H1 (cell line): ENCODE measurements at regions not wholly inside any gene's neighbourhood (a gene's known extent, or its start where the extent isn't known, plus 50 kb on each side); places are given as distances from the start of the nearest gene placed in this dataset.

Experiments
- CTCF ChIA-PET: fragments of 300-600 bp; sonication (Branson Sonifier 250); formaldehyde crosslinking; loops from one replicate; lab custom pipeline; 2021; ENCODE audit not compliant: partially characterized antibody; lab: Charles Lee
- POLR2A ChIA-PET: fragments of 300-600 bp; sonication (Branson Sonifier 250); formaldehyde crosslinking; loops from one replicate; lab custom pipeline; 2021; ENCODE audit warnings: inconsistent platforms; ENCODE audit not compliant: partially characterized antibody; lab: Charles Lee
- DNase-seq, 2 experiments: peaks; one replicate each; pipeline versions ENCODE4 v3.0.0 to v3.0.0-alpha.2; 2010 to 2022; ENCODE audit warnings: low spot score in 2 of 2, low read depth in 1 of 2, mixed read lengths in 1 of 2
- FAIRE-seq: peaks from 2 replicates; lab custom pipeline; 2011; peaks lifted over from hg19 to GRCh38; lab: Jason Lieb, UNC
- H2AFZ ChIP-seq: 2 replicates; pipeline ENCODE4 v1.8.1; 2012; ENCODE audit warnings: low read length, inconsistent platforms
- H2AK5ac ChIP-seq: 2 replicates; pipeline ENCODE4 v1.6.1; 2013; ENCODE audit warnings: low read depth, low read length
- H2BK120ac ChIP-seq: replicated peaks from 2 replicates; pipeline ENCODE3; 2013; ENCODE audit warnings: low read depth, low read length, inconsistent platforms
- H2BK12ac ChIP-seq: 2 replicates; pipeline ENCODE4 v1.6.1; 2013; ENCODE audit warnings: low read depth, low read length
- H2BK15ac ChIP-seq: 2 replicates; pipeline ENCODE4 v1.6.1; 2013; ENCODE audit warnings: low read length
- H2BK20ac ChIP-seq: 2 replicates; pipeline ENCODE4 v1.6.1; 2013; ENCODE audit warnings: low read length
- H2BK5ac ChIP-seq: 2 replicates; pipeline ENCODE4 v1.6.1; 2013; ENCODE audit warnings: low read depth, low read length
- H3K14ac ChIP-seq: 2 replicates; pipeline ENCODE4 v1.6.1; 2013; ENCODE audit warnings: inconsistent platforms; ENCODE audit not compliant: insufficient read length
- H3K18ac ChIP-seq: 2 replicates; pipeline ENCODE4 v1.6.1; 2013; ENCODE audit warnings: low read length; ENCODE audit errors: extremely low read depth
- H3K23ac ChIP-seq: 2 replicates; pipeline ENCODE4 v1.6.1; 2013; ENCODE audit warnings: inconsistent platforms; ENCODE audit not compliant: insufficient read length
- H3K23me2 ChIP-seq: 2 replicates; pipeline ENCODE4 v1.6.1; 2013; ENCODE audit warnings: low read depth, low read length
- H3K27ac ChIP-seq: 2 replicates; pipeline ENCODE4 v1.6.1; 2011; ENCODE audit warnings: low read depth, low read length, inconsistent platforms
- H3K27me3 ChIP-seq, 4 experiments: replicated peaks in 1 of 4; 1 replicate in 1 of 4; 2 replicates in 3 of 4; pipeline versions ENCODE4 v1.6.1 to v1.8.1; 2011 to 2013; ENCODE audit warnings: low read length in 3 of 4, mild to moderate bottlenecking in 3 of 4, inconsistent platforms in 2 of 4, mixed read lengths in 2 of 4, moderate library complexity in 1 of 4; ENCODE audit not compliant: control insufficient read depth in 3 of 4, insufficient read depth in 3 of 4; ENCODE audit errors: extremely low read depth in 1 of 4
- H3K36me3 ChIP-seq, 4 experiments: 2 replicates each; pipeline versions ENCODE4 v1.6.1 to v1.8.1; 2011 to 2013; ENCODE audit warnings: mild to moderate bottlenecking in 4 of 4, low read length in 3 of 4, moderate library complexity in 2 of 4, control low read depth in 1 of 4, inconsistent platforms in 1 of 4; ENCODE audit not compliant: insufficient read depth in 4 of 4, control insufficient read depth in 2 of 4
- H3K4ac ChIP-seq: replicated peaks from 2 replicates; pipeline ENCODE3; 2013; ENCODE audit warnings: low read length, low read depth, mixed read lengths, inconsistent platforms; ENCODE audit not compliant: insufficient read length
- H3K4me1 ChIP-seq, 4 experiments: replicated peaks in 1 of 4; 1 replicate in 1 of 4; 2 replicates in 3 of 4; pipeline versions ENCODE4 v1.6.1 to v1.8.1; 2011 to 2013; ENCODE audit warnings: low read length in 3 of 4, inconsistent platforms in 2 of 4, mixed read lengths in 1 of 4; ENCODE audit not compliant: insufficient read depth in 4 of 4, control insufficient read depth in 3 of 4
- H3K4me2 ChIP-seq, 2 experiments: 2 replicates each; pipeline versions ENCODE4 v1.6.1 to v1.8.1; 2011 to 2013; ENCODE audit warnings: low read depth in 2 of 2, low read length in 2 of 2, control low read depth in 1 of 2, inconsistent platforms in 1 of 2, mild to moderate bottlenecking in 1 of 2; ENCODE audit not compliant: insufficient read depth in 1 of 2
- H3K4me3 ChIP-seq, 4 experiments: fragments of 200-600, 300-600 bp in 1 of 4; sonication (generic), shearing (Covaris generic), sonication (Bioruptor Twin) in 1 of 4; 2 replicates each; pipeline versions ENCODE4 v1.5.1 to v1.8.1; 2011 to 2016; ENCODE audit warnings: low read length in 4 of 4, low read depth in 3 of 4, control low read depth in 2 of 4, inconsistent platforms in 2 of 4, mild to moderate bottlenecking in 2 of 4, mixed read lengths in 1 of 4, moderate library complexity in 1 of 4; ENCODE audit not compliant: insufficient read depth in 2 of 4; ENCODE audit errors: extremely low read depth in 1 of 4
- H3K56ac ChIP-seq: replicated peaks from 2 replicates; pipeline ENCODE3; 2013; ENCODE audit warnings: low read depth, mild to moderate bottlenecking, mixed read lengths, low read length, inconsistent platforms; ENCODE audit not compliant: insufficient read length
- H3K79me1 ChIP-seq: 2 replicates; pipeline ENCODE4 v1.6.1; 2013; ENCODE audit warnings: low read depth, low read length, control low read depth
- H3K79me2 ChIP-seq, 2 experiments: 2 replicates each; pipeline versions ENCODE4 v1.6.1 to v1.8.1; 2012 to 2013; ENCODE audit warnings: low read length in 2 of 2, mild to moderate bottlenecking in 2 of 2, inconsistent platforms in 1 of 2; ENCODE audit not compliant: insufficient read depth in 2 of 2, control insufficient read depth in 1 of 2
- H3K9ac ChIP-seq, 4 experiments: replicated peaks in 1 of 4; 1 replicate in 1 of 4; 2 replicates in 3 of 4; pipeline versions ENCODE4 v1.6.1 to v1.8.1; 2011 to 2013; ENCODE audit warnings: low read depth in 3 of 4, low read length in 3 of 4, control low read depth in 2 of 4, mild to moderate bottlenecking in 2 of 4, moderate library complexity in 2 of 4, inconsistent platforms in 1 of 4; ENCODE audit errors: extremely low read depth in 1 of 4
- H3K9me3 ChIP-seq, 2 experiments: 2 replicates each; pipeline versions ENCODE4 v1.6.1 to v1.8.1; 2012 to 2013; ENCODE audit warnings: mild to moderate bottlenecking in 2 of 2, moderate library complexity in 2 of 2, control low read depth in 1 of 2, inconsistent platforms in 1 of 2, low read depth in 1 of 2, low read length in 1 of 2, mixed read lengths in 1 of 2; ENCODE audit not compliant: insufficient read depth in 2 of 2
- H4K20me1 ChIP-seq, 2 experiments: replicated peaks in 1 of 2; 2 replicates each; pipeline versions ENCODE3 to v1.8.1; 2011 to 2013; ENCODE audit warnings: inconsistent platforms in 2 of 2, low read length in 2 of 2, mild to moderate bottlenecking in 1 of 2; ENCODE audit not compliant: insufficient read depth in 2 of 2, control insufficient read depth in 1 of 2
- H4K5ac ChIP-seq: 2 replicates; pipeline ENCODE4 v1.6.1; 2013; ENCODE audit warnings: low read length, low read depth, mixed read lengths, inconsistent platforms; ENCODE audit not compliant: insufficient read length
- H4K8ac ChIP-seq: 2 replicates; pipeline ENCODE4 v1.8.0; 2013; ENCODE audit warnings: mild to moderate bottlenecking, moderate library complexity, low read length, inconsistent platforms; ENCODE audit not compliant: insufficient read depth; ENCODE audit errors: extremely low read depth
- H4K91ac ChIP-seq: replicated peaks from 2 replicates; pipeline ENCODE3; 2013; ENCODE audit warnings: low read length, mixed read lengths, inconsistent platforms; ENCODE audit not compliant: insufficient read length
- POU5F1 ChIP-seq: IDR thresholded peaks from 2 replicates; pipeline ENCODE4 v1.6.1; 2011; ENCODE audit warnings: low read depth, mild to moderate bottlenecking, low read length, moderate library complexity
- RBBP5 ChIP-seq: IDR thresholded peaks from 2 replicates; pipeline ENCODE4 v1.7.1; 2012; ENCODE audit warnings: low read depth, mild to moderate bottlenecking, inconsistent platforms, low read length, moderate library complexity, borderline replicate concordance
- SAP30 ChIP-seq: fragments of 300-600 bp; sonication (generic); IDR thresholded peaks from 2 replicates; pipeline ENCODE4 v1.7.1; 2012; ENCODE audit warnings: low read length, moderate library complexity, mild to moderate bottlenecking, inconsistent platforms; ENCODE audit not compliant: insufficient read depth, insufficient replicate concordance
- TAF1 ChIP-seq: IDR thresholded peaks from 2 replicates; pipeline ENCODE4 v1.6.1; 2011; ENCODE audit warnings: mild to moderate bottlenecking, low read depth, low read length
- TEAD4 ChIP-seq: IDR thresholded peaks from 2 replicates; pipeline ENCODE4 v1.6.1; 2012; ENCODE audit warnings: low read depth, low read length, inconsistent platforms, mixed read lengths
- WGBS, 2 experiments: shearing (Covaris generic) in 1 of 2; methylation state at CpG; one replicate each; pipeline versions ENCODE4 v1.1.6 to v1.1.7; 2013 to 2015; ENCODE audit warnings: low lambda C conversion rate in 2 of 2, mixed read lengths in 2 of 2, inconsistent platforms in 1 of 2, low coverage in 1 of 2, missing lambda C conversion rate in 1 of 2; ENCODE audit not compliant: insufficient replicate concordance in 2 of 2, insufficient coverage in 1 of 2, insufficient read length in 1 of 2; ENCODE audit errors: extremely low coverage in 1 of 2, missing lambda C conversion rate in 1 of 2; 5-methylcytosine and 5-hydroxymethylcytosine counted together

DNA sequence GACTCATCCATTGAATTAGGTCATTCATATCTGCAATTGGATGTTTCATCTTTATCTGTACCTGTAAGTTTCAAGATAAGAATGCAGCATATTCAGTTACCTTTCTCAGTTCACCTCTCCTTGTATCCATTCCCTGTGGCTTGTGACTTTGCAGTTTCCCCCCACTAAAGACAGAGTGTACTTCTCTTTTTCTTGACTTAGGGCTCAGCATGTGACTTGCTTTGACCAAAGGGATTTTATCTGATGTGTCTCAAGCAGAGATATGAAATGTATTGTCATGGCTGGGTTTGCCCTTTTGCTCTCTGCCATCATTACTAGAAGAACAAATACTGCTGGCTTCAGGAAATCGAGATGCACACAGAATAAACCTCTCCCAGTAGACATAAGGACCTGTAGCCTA lies 754.8 kb downstream of the ADGRL2 start:
- DNase-seq (no peak), FAIRE-seq (no peak)
- Histone ChIP-seq H4K91ac (no peak overlapping the region), H3K4me2 (no peak overlapping the region), H3K27ac (no peak overlapping the region), H3K9me3 (no peaks in the 10 kb centered on the region), H3K18ac (no peak overlapping the region), H3K36me3 (no peaks in the 10 kb centered on the region), H4K20me1 (no peaks in the 10 kb centered on the region), H3K9ac (no peak overlapping the region), H4K5ac (no peak overlapping the region), H3K79me2 (no peaks in the 10 kb centered on the region), H3K4me3 (no peak overlapping the region), H3K23ac (no peak overlapping the region), H3K56ac (no peak overlapping the region), H2BK12ac (no peak overlapping the region), H3K79me1 (no peaks in the 10 kb centered on the region), H2BK5ac (no peak overlapping the region), H3K4me1 (no peaks in the 10 kb centered on the region), H3K4ac (no peak overlapping the region), H4K8ac (no peak overlapping the region), H2BK120ac (no peak overlapping the region), H3K14ac (no peak overlapping the region), H2AK5ac (no peak overlapping the region), H2AFZ (no peak overlapping the region), H3K23me2 (no peaks in the 10 kb centered on the region), H2BK15ac (no peak overlapping the region), H2BK20ac (no peak overlapping the region), H3K27me3 (no peaks in the 10 kb centered on the region)
- CTCF ChIA-PET, result interaction anchor here (0.7 kb wide), 1 partner anchor 35 kb away, joined by 3 read pairs; no protein-coding TSS in a partner anchor
- WGBS, 2 experiments, result 0% methylated on average over 1 of the region's 1 CpG; no CpG with 5 or more reads in 1 of the 2 experiments
- POLR2A ChIA-PET, result no interaction called here
- TF ChIP-seq TEAD4 (no peak), POU5F1 (no peak), SAP30 (no peak), TAF1 (no peak), RBBP5 (no peak)
